GM12878 (cell line): ENCODE measurements at regions not wholly inside any gene's neighbourhood (a gene's known extent, or its start where the extent isn't known, plus 50 kb on each side); places are given as distances from the start of the nearest gene placed in this dataset.

Experiments
- BHLHE40 ChIP-seq, 2 experiments: fragments of 450-650 bp in 1 of 2; IDR thresholded peaks; 2 replicates each; pipeline ENCODE4 v1.6.1; 2011 to 2017; ENCODE audit warnings: low read depth in 2 of 2, borderline replicate concordance in 1 of 2, improper control_type of control experiment in 1 of 2, low read length in 1 of 2, mild to moderate bottlenecking in 1 of 2
- MXI1 ChIP-seq: fragments of 150-350 bp; IDR thresholded peaks from 2 replicates; pipeline ENCODE4 v1.6.1; 2011; ENCODE audit warnings: low read depth, mild to moderate bottlenecking, inconsistent platforms, low read length, improper control_type of control experiment
- NR2F1 ChIP-seq: fragments of 450-650 bp; conservative IDR thresholded peaks from 2 replicates; pipeline ENCODE4 v1.6.1; 2017; ENCODE audit warnings: mild to moderate bottlenecking
- RAD21 ChIP-seq: IDR thresholded peaks from 2 replicates; pipeline ENCODE4 v1.6.1; 2011; ENCODE audit warnings: mild to moderate bottlenecking, low read depth, low read length, moderate library complexity; ENCODE audit not compliant: insufficient read depth
- SP1 ChIP-seq: IDR thresholded peaks from one replicate; pipeline ENCODE4 v1.6.1; 2011; ENCODE audit warnings: low read depth, low read length
- ZNF24 ChIP-seq: fragments of 450-650 bp; IDR thresholded peaks from 2 replicates; pipeline ENCODE4 v1.6.1; 2017; ENCODE audit warnings: antibody characterized with exemption, mild to moderate bottlenecking
- TF ChIP-seq, protein P1 (sequence below): fragments of 450-650 bp; IDR thresholded peaks from 2 replicates; pipeline ENCODE4 v1.6.1; 2017; ENCODE audit warnings: antibody characterized with exemption, mild to moderate bottlenecking, moderate library complexity
- TF ChIP-seq, protein P2 (sequence below): IDR thresholded peaks from 2 replicates; pipeline ENCODE4 v1.6.1; 2011; ENCODE audit warnings: borderline replicate concordance, low read depth, mild to moderate bottlenecking, moderate library complexity, low read length; ENCODE audit not compliant: insufficient read depth, poor library complexity, severe bottlenecking
- TF ChIP-seq, protein P3 (sequence below): fragments of 450-650 bp; IDR thresholded peaks from 2 replicates; pipeline ENCODE4 v1.6.1; 2018; ENCODE audit warnings: borderline replicate concordance, mild to moderate bottlenecking; ENCODE audit not compliant: partially characterized antibody
- TF ChIP-seq, protein P4 (sequence below): fragments of 450-650 bp; IDR thresholded peaks from 2 replicates; pipeline ENCODE4 v1.6.1; 2017; ENCODE audit warnings: low read depth, mild to moderate bottlenecking, moderate library complexity

DNA sequence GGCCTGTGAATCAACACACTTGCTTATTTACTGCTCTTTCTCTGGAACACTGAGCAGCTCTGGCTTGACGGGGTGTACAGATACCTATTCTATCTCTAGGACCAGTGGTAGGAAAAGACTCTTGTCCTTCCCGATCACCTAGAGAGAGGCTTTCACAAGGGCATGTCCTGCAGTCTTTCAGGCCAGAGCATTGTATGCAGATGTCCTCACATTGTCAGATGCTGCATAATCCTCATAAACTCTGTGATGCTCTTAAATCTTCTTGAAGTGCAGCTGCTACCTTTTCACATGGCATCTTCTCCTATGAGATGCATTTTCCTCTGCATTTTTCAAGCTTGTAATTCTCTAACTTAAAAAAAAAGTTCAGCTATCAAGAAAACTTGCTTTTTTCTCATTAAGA is 369.4 kb downstream of the OLFM4 start (continued):
- TF ChIP-seq, protein P1, sequence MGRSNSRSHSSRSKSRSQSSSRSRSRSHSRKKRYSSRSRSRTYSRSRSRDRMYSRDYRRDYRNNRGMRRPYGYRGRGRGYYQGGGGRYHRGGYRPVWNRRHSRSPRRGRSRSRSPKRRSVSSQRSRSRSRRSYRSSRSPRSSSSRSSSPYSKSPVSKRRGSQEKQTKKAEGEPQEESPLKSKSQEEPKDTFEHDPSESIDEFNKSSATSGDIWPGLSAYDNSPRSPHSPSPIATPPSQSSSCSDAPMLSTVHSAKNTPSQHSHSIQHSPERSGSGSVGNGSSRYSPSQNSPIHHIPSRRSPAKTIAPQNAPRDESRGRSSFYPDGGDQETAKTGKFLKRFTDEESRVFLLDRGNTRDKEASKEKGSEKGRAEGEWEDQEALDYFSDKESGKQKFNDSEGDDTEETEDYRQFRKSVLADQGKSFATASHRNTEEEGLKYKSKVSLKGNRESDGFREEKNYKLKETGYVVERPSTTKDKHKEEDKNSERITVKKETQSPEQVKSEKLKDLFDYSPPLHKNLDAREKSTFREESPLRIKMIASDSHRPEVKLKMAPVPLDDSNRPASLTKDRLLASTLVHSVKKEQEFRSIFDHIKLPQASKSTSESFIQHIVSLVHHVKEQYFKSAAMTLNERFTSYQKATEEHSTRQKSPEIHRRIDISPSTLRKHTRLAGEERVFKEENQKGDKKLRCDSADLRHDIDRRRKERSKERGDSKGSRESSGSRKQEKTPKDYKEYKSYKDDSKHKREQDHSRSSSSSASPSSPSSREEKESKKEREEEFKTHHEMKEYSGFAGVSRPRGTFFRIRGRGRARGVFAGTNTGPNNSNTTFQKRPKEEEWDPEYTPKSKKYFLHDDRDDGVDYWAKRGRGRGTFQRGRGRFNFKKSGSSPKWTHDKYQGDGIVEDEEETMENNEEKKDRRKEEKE = no peak
- TF ChIP-seq, protein P2, sequence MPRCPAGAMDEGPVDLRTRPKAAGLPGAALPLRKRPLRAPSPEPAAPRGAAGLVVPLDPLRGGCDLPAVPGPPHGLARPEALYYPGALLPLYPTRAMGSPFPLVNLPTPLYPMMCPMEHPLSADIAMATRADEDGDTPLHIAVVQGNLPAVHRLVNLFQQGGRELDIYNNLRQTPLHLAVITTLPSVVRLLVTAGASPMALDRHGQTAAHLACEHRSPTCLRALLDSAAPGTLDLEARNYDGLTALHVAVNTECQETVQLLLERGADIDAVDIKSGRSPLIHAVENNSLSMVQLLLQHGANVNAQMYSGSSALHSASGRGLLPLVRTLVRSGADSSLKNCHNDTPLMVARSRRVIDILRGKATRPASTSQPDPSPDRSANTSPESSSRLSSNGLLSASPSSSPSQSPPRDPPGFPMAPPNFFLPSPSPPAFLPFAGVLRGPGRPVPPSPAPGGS = no peak
- no peak for TF ChIP-seq MXI1
- no peak for TF ChIP-seq BHLHE40 (IDR thresholded peaks at IDR 0.05; ENCODE audit: borderline replicate concordance in 1 of 2, low read depth in 2 of 2, low read length in 1 of 2)
- no peak for TF ChIP-seq NR2F1
- TF ChIP-seq SP1 = no peak
- TF ChIP-seq, protein P3, sequence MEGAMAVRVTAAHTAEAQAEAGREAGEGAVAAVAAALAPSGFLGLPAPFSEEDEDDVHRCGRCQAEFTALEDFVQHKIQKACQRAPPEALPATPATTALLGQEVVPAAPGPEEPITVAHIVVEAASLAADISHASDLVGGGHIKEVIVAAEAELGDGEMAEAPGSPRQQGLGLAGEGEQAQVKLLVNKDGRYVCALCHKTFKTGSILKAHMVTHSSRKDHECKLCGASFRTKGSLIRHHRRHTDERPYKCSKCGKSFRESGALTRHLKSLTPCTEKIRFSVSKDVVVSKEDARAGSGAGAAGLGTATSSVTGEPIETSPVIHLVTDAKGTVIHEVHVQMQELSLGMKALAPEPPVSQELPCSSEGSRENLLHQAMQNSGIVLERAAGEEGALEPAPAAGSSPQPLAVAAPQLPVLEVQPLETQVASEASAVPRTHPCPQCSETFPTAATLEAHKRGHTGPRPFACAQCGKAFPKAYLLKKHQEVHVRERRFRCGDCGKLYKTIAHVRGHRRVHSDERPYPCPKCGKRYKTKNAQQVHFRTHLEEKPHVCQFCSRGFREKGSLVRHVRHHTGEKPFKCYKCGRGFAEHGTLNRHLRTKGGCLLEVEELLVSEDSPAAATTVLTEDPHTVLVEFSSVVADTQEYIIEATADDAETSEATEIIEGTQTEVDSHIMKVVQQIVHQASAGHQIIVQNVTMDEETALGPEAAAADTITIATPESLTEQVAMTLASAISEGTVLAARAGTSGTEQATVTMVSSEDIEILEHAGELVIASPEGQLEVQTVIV = no peak
- no peak for TF ChIP-seq ZNF24
- no peak for TF ChIP-seq RAD21
- TF ChIP-seq, protein P4, sequence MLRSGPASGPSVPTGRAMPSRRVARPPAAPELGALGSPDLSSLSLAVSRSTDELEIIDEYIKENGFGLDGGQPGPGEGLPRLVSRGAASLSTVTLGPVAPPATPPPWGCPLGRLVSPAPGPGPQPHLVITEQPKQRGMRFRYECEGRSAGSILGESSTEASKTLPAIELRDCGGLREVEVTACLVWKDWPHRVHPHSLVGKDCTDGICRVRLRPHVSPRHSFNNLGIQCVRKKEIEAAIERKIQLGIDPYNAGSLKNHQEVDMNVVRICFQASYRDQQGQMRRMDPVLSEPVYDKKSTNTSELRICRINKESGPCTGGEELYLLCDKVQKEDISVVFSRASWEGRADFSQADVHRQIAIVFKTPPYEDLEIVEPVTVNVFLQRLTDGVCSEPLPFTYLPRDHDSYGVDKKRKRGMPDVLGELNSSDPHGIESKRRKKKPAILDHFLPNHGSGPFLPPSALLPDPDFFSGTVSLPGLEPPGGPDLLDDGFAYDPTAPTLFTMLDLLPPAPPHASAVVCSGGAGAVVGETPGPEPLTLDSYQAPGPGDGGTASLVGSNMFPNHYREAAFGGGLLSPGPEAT = no peak
